AG04449 (cell line): ENCODE measurements at regions not wholly inside any gene's neighbourhood (a gene's known extent, or its start where the extent isn't known, plus 50 kb on each side); places are given as distances from the start of the nearest gene placed in this dataset.
"Not testable (repeated sequence)": the region's sequence is repeated elsewhere in the genome, so short reads cannot be mapped to it uniquely, and the experiment has no call there.

Source experiments
- CTCF ChIA-PET: fragments of 350-600 bp; formaldehyde crosslinking; extraction: SDS; loops from one replicate; lab custom pipeline; 2021; ENCODE audit warnings: antibody characterized with exemption; lab: Yijun Ruan, JAX
- POLR2A ChIA-PET: fragments of 400-600, 350-600 bp; formaldehyde crosslinking; extraction: SDS; loops from one replicate; lab custom pipeline; 2020; ENCODE audit warnings: antibody characterized with exemption, inconsistent platforms; lab: Yijun Ruan, JAX
- DNase-seq: peaks from one replicate; pipeline ENCODE4 v3.0.0-alpha.2; 2010; ENCODE audit warnings: low read depth, low spot score
- H3K4me3 ChIP-seq: 2 replicates; pipeline ENCODE4 v1.5.1; 2011; ENCODE audit warnings: low read depth, mild to moderate bottlenecking, control low read depth, low read length
- TF ChIP-seq, protein P1 (sequence below): IDR thresholded peaks from one replicate; pipeline ENCODE4 v1.5.1; 2011; ENCODE audit warnings: mild to moderate bottlenecking, moderate library complexity, low read length, control low read depth, inconsistent platforms; ENCODE audit not compliant: insufficient read depth; ENCODE audit errors: missing control alignments

DNA sequence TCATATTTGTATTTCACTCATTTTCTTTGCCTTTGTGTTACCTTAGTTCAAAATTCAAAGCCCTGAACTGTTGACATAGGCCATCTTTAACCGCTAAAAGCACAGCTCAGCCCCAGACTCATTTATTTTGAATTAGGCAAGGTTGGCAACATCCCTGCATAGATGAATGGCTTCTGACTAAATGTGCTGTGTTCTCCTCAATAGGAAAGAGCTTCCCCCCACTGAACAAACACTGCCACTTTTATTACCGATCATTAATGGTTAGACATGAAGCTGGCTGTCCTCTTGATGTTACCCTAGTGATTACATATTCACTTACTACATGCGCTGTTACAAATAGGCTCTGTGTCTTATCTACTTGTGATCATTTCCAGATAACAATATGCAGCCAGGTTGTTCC lies 170.7 kb downstream of the ADCYAP1 start:
- ChIA-PET CTCF (no interaction called here), POLR2A (no interaction called here)

DNA sequence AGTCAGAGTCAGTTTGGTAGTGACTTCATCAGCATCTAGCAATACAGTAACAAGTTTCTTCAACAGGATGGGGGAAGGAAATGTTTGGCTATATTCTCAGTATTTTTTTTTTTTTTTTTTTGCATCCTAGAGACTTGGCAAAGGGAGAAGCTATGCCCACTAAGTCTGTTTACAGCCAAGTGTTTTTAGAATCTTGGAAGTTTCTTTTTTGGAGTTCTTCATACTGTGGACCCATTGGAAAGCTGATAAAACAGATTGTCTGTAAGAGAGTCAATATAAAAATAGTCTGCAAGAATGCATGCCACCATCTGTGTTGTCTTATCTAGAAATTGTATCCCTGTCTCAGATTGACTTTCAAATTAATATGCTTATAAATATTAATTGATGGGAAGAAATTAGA lies 171.2 kb downstream of the ADCYAP1 start:
- TF ChIP-seq, protein P1, sequence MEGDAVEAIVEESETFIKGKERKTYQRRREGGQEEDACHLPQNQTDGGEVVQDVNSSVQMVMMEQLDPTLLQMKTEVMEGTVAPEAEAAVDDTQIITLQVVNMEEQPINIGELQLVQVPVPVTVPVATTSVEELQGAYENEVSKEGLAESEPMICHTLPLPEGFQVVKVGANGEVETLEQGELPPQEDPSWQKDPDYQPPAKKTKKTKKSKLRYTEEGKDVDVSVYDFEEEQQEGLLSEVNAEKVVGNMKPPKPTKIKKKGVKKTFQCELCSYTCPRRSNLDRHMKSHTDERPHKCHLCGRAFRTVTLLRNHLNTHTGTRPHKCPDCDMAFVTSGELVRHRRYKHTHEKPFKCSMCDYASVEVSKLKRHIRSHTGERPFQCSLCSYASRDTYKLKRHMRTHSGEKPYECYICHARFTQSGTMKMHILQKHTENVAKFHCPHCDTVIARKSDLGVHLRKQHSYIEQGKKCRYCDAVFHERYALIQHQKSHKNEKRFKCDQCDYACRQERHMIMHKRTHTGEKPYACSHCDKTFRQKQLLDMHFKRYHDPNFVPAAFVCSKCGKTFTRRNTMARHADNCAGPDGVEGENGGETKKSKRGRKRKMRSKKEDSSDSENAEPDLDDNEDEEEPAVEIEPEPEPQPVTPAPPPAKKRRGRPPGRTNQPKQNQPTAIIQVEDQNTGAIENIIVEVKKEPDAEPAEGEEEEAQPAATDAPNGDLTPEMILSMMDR: no peak
- no peak overlapping the region for H3K4me3 ChIP-seq
- ChIA-PET POLR2A (no interaction called here), CTCF (no interaction called here)
- DNase-seq: no peak

More for the DNA sequence above, 170.7 kb downstream of the ADCYAP1 start:
- no peak for DNase-seq
- H3K4me3 ChIP-seq: no peak overlapping the region
- TF ChIP-seq, protein P1: no peak

DNA sequence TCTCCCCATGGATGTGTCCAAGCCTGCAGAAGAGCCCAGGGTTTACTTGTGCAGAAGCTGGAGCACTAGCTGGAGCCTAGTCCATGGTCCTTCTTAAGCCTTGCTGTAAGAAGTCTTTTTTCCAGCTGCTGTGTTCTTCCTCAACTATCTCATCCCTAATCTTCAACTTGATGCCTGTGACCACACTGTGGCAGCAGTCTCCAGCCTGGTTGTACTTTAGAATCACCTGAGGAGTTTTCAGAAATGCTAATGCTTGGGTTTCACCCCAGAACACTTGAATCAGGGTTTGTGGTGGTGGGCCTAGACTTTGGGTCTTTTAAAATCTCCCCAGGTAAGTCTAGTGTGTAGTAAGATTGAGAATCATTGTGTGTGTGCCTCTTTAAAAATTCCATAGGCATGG lies 173.6 kb downstream of the ADCYAP1 start:
- no peak for DNase-seq

DNA sequence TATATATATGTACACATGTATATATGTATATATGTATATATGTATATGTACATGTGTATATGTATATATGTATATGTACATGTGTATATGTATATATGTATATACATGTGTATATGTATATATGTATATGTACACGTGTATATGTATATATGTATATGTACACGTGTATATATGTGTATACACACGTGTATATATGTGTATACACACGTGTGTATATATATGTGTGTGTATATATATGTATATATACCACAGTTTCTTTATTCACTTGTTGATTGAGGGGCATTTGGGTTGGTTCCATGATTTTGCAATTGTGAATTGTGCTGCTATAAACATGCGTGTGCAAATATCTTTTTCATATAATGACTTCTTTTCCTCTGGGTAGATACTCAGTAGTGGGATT lies 179.0 kb downstream of the ADCYAP1 start:
- H3K4me3 ChIP-seq, POLR2A ChIA-PET, DNase-seq, CTCF ChIA-PET: not testable (repeated sequence)

More for the DNA sequence above, 173.6 kb downstream of the ADCYAP1 start:
- TF ChIP-seq, protein P1: no peak
- ChIA-PET POLR2A (no interaction called here), CTCF (no interaction called here)
- no peak overlapping the region for H3K4me3 ChIP-seq

DNA sequence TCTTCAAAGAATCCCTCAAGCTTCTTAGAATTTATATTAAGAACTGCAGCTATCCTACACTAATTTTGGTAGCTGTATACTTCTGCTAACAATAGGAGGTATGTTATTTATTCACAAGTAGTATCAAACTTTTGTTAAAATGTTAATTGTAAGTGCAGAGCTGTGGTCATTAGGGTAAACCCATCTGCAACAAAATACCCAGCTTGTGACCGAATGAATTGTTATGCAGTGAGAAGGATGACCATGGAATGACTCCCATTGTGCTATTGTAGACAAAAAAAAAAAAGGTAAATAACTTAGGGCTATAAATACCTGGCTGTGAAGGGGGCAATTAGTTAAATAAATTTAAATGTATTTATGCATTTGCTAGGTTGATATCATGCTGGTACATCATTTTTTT lies 186.1 kb downstream of the ADCYAP1 start:
- POLR2A ChIA-PET: no interaction called here
- CTCF ChIA-PET: no interaction called here
- no peak for DNase-seq
- no peak overlapping the region for H3K4me3 ChIP-seq
- TF ChIP-seq, protein P1: no peak

DNA sequence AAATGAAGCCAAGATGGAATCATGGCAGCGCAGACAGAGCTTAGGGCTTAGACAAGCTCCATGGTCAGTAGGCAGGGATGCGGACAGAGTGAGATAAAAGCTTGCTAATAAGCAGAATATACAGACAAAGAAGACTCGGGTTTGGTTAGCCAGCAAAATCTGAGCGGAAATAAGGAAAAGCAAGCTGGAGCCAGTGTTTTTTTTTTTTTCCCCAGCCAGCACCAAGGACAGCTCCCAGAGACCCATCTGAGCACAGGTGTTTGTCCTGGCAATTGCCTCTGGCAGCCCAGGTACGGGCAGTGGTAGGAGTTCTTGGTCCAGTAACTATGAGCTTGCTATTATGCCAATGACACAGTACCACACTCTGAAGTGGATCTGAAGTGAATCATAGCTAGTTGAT lies 187.6 kb downstream of the ADCYAP1 start:
- H3K4me3 ChIP-seq: no peak overlapping the region
- ChIA-PET POLR2A (no interaction called here), CTCF (interaction anchor here (1.6 kb wide), 1 partner anchor 130 kb away, joined by 5 read pairs; no protein-coding TSS in a partner anchor)
- no peak for DNase-seq
- TF ChIP-seq, protein P1: no peak

DNA sequence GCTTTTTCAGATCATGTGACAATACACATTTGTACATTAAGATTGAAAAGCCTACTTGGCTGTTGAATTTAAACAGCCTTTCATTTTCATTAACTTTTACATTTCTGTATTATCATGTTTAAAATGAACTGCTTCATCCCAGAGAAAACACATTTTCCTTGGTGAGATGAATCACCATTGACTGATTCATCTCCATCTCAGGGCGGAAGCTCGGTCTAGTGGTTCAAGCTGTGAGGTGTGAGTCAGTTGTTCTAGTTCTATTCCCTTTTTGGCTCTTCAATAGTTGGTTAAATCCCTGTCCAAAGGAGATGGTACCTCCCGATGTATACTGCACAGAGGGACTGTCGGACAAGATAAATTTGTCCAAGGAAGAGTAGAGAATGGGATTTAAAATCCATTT lies 189.7 kb downstream of the ADCYAP1 start:
- ChIA-PET POLR2A (no interaction called here), CTCF (no interaction called here)
- TF ChIP-seq, protein P1: no peak
- DNase-seq: no peak
- no peak overlapping the region for H3K4me3 ChIP-seq

DNA sequence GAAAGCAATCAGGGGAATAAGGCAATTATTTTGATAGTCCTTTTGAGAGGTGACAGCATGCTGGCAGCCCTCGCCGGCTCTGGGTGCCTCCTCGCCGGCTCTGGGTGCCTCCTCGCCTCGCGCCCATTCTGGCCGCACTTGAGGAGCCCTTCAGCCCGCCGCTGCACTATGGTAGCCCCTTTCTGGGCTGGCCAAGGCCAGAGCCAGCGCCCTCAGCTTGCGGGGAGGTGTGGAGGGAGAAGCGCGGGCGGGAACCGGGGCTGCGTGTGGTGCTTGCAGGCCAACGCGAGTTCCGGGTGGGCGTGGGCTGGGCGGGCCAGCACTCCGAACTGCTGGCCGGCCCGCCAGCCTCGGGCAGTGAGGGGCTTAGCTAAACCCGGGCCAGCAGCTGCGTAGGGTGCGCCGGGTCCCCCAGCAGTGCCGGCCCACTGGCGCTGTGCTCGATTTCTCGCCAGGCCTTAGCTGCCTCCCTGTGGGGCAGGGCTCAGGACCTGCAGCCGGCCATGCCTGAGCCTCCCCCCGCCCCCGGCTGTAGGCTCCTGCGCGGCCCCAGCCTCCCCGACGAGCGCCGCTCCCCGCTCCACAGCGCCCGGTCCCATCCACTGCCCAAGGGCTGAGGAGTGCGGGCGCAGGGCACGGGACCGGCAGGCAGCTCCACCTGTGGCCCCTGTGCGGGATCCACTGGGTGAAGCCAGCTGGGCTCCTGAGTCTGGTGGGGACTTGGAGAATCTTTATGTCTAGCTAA lies 193.5 kb downstream of the ADCYAP1 start:
- CTCF ChIA-PET, DNase-seq, H3K4me3 ChIP-seq, POLR2A ChIA-PET: not testable (repeated sequence)
